Liver (tissue), 2 donors: ENCODE measurements at regions not wholly inside any gene's neighbourhood (a gene's known extent, or its start where the extent isn't known, plus 50 kb on each side); places are given as distances from the start of the nearest gene placed in this dataset.

Experiments
- JUND ChIP-seq, 2 donors: IDR thresholded peaks; 2 replicates each; pipeline ENCODE4 v1.6.1; 2016; ENCODE audit warnings: antibody characterized with exemption in 2 of 2
- RAD21 ChIP-seq, 2 donors: IDR thresholded peaks; 2 replicates each; pipeline ENCODE4 v1.6.1; 2016; ENCODE audit warnings: antibody characterized with exemption in 2 of 2, mild to moderate bottlenecking in 2 of 2
- REST ChIP-seq: IDR thresholded peaks from 2 replicates; pipeline ENCODE4 v1.6.1; 2016; ENCODE audit warnings: antibody characterized with exemption, mild to moderate bottlenecking
- SP1 ChIP-seq: IDR thresholded peaks from 2 replicates; pipeline ENCODE4 v1.6.1; 2018; ENCODE audit warnings: antibody characterized with exemption, mild to moderate bottlenecking
- donor health status: healthy.

- TF ChIP-seq REST (no peak), JUND (IDR thresholded peaks at IDR 0.05) (no peak), SP1 (no peak), RAD21 (IDR thresholded peaks at IDR 0.05) (no peak)
These were observed 510.5 kb downstream of the CCSER2 start for GRCh38 chr10:84838851-84839250.
